Smooth muscle cell (in vitro differentiated cells): ENCODE measurements at regions not wholly inside any gene's neighbourhood (a gene's known extent, or its start where the extent isn't known, plus 50 kb on each side); places are given as distances from the start of the nearest gene placed in this dataset.
A peak's percentile ranks its signal among the peaks of the same experiment; 100 is the strongest.

Source experiments
- DNase-seq: peaks from one replicate; lab custom pipeline; 2025; ENCODE audit not compliant: unreplicated experiment; lab: John Stamatoyannopoulos, UW
- H2AFZ ChIP-seq: fragments of 200-600 bp; sonication (generic); 2 replicates; pipeline ENCODE4 v1.6.0; 2016; ENCODE audit warnings: antibody characterized with exemption, low read depth, mild to moderate bottlenecking
- H3F3A ChIP-seq: fragments of 200-600 bp; sonication (generic); 2 replicates; pipeline ENCODE4 v1.6.0; 2017; ENCODE audit warnings: antibody characterized with exemption, low read depth
- H3K27ac ChIP-seq: fragments of 200-600 bp; sonication (generic); 2 replicates; pipeline ENCODE4 v1.5.1; 2016; ENCODE audit warnings: low read depth, mild to moderate bottlenecking
- H3K27me3 ChIP-seq: fragments of 200-600 bp; sonication (generic); 2 replicates; pipeline ENCODE4 v1.6.1; 2016; ENCODE audit warnings: low read depth, mild to moderate bottlenecking
- H3K36me3 ChIP-seq: fragments of 200-600 bp; sonication (generic); 2 replicates; pipeline ENCODE4 v1.5.1; 2016; ENCODE audit warnings: low read depth
- H3K4me1 ChIP-seq: fragments of 200-600 bp; sonication (generic); 2 replicates; pipeline ENCODE4 v1.5.1; 2016; ENCODE audit warnings: low read depth
- H3K4me2 ChIP-seq: fragments of 200-600 bp; sonication (generic); 2 replicates; pipeline ENCODE4 v1.6.0; 2016; ENCODE audit warnings: mild to moderate bottlenecking
- H3K4me3 ChIP-seq: fragments of 200-600 bp; sonication (generic); 2 replicates; pipeline ENCODE4 v1.5.1; 2016; ENCODE audit warnings: mild to moderate bottlenecking
- H3K79me2 ChIP-seq: fragments of 200-600 bp; sonication (generic); 2 replicates; pipeline ENCODE4 v1.6.0; 2016; ENCODE audit warnings: low read depth, mild to moderate bottlenecking
- H3K9ac ChIP-seq: fragments of 200-600 bp; sonication (generic); 2 replicates; pipeline ENCODE4 v1.6.0; 2016; ENCODE audit warnings: low read depth
- H3K9me3 ChIP-seq: fragments of 200-600 bp; sonication (generic); replicated peaks from 2 replicates; pipeline ENCODE4 v1.5.1; 2016; ENCODE audit warnings: low read depth
- H4K20me1 ChIP-seq: fragments of 200-600 bp; sonication (generic); 2 replicates; pipeline ENCODE4 v1.6.0; 2016; ENCODE audit warnings: low read depth
- CTCF ChIP-seq: fragments of 200-600 bp; sonication (generic); IDR thresholded peaks from 2 replicates; pipeline ENCODE4 v1.5.1; 2017; ENCODE audit warnings: borderline replicate concordance, mild to moderate bottlenecking, antibody characterized with exemption; ENCODE audit not compliant: insufficient read depth, poor library complexity, severe bottlenecking
- WGBS: methylation state at CpG from one replicate; pipeline ENCODE4 v1.1.7; 2016; ENCODE audit warnings: low lambda C conversion rate; 5-methylcytosine and 5-hydroxymethylcytosine counted together

GRCh38 chr6:120608826-120609225 is 725.5 kb downstream of the TBC1D32 start:
- DNase-seq: no peak
- Histone ChIP-seq H3K9ac (no peak overlapping the region), H4K20me1 (no peaks in the 10 kb centered on the region), H3K27me3 (no peaks in the 10 kb centered on the region), H3K4me1 (peaks cover 6% of the 10 kb centered on the region), H2AFZ (peak overlapping the region; percentile 25), H3F3A (no peaks in the 10 kb centered on the region), H3K4me2 (peak overlapping the region; percentile 76), H3K36me3 (no peaks in the 10 kb centered on the region), H3K27ac (no peak overlapping the region), H3K9me3 (no peaks in the 10 kb centered on the region), H3K4me3 (no peak overlapping the region), H3K79me2 (no peaks in the 10 kb centered on the region)
- no peak for TF ChIP-seq CTCF
- WGBS: 20% methylated on average over 1 of the region's 1 CpG

- Histone ChIP-seq H2AFZ (no peak overlapping the region), H3K27me3 (no peaks in the 10 kb centered on the region), H4K20me1 (no peaks in the 10 kb centered on the region), H3K4me3 (no peak overlapping the region), H3K36me3 (no peaks in the 10 kb centered on the region), H3K9ac (no peak overlapping the region), H3K79me2 (no peaks in the 10 kb centered on the region), H3K9me3 (no peaks in the 10 kb centered on the region), H3K4me2 (no peak overlapping the region), H3K27ac (no peak overlapping the region), H3F3A (no peaks in the 10 kb centered on the region), H3K4me1 (peaks cover 6% of the 10 kb centered on the region)
- 45% methylated on average over 4 of the region's 4 CpGs for WGBS
- no peak for DNase-seq
- no peak for TF ChIP-seq CTCF
Observed at GRCh38 chr6:120606743-120607142, 727.5 kb downstream of the TBC1D32 start.

- H3K4me3 ChIP-seq: no peak overlapping the region
- no peaks in the 10 kb centered on the region for H3F3A ChIP-seq
- H3K4me2 ChIP-seq: no peak overlapping the region
- no peak for DNase-seq
- no peaks in the 10 kb centered on the region for H3K36me3 ChIP-seq
- H3K9me3 ChIP-seq: no peaks in the 10 kb centered on the region
- H3K27ac ChIP-seq: no peak overlapping the region
- H2AFZ ChIP-seq: no peak overlapping the region
- 100% methylated on average over 1 of the region's 1 CpG for WGBS
- TF ChIP-seq CTCF: no peak
- H3K79me2 ChIP-seq: no peaks in the 10 kb centered on the region
- H3K9ac ChIP-seq: no peak overlapping the region
- H3K4me1 ChIP-seq: peaks cover 6% of the 10 kb centered on the region
- no peaks in the 10 kb centered on the region for H3K27me3 ChIP-seq
- no peaks in the 10 kb centered on the region for H4K20me1 ChIP-seq
Observed at GRCh38 chr6:120604510-120604909, 729.8 kb downstream of the TBC1D32 start.

GRCh38 chr6:120590611-120591010 is 743.7 kb downstream of the TBC1D32 start:
- 64% methylated on average over 1 of the region's 1 CpG for WGBS
- Histone ChIP-seq H3K36me3 (no peaks in the 10 kb centered on the region), H3K4me1 (no peaks in the 10 kb centered on the region), H3K9me3 (no peaks in the 10 kb centered on the region), H4K20me1 (no peaks in the 10 kb centered on the region), H3K27me3 (no peaks in the 10 kb centered on the region), H3K79me2 (no peaks in the 10 kb centered on the region), H3K27ac (no peak overlapping the region), H2AFZ (no peak overlapping the region), H3K4me2 (no peak overlapping the region), H3K9ac (no peak overlapping the region), H3F3A (no peaks in the 10 kb centered on the region), H3K4me3 (no peak overlapping the region)
- no peak for TF ChIP-seq CTCF
- DNase-seq: no peak
